ENCODE measurements at regions not wholly inside any gene's neighbourhood (a gene's known extent, or its start where the extent isn't known, plus 50 kb on each side); places are given as distances from the start of the nearest gene placed in this dataset.
"Not testable (repeated sequence)": the region's sequence is repeated elsewhere in the genome, so short reads cannot be mapped to it uniquely, and the experiment has no call there.

DNA sequence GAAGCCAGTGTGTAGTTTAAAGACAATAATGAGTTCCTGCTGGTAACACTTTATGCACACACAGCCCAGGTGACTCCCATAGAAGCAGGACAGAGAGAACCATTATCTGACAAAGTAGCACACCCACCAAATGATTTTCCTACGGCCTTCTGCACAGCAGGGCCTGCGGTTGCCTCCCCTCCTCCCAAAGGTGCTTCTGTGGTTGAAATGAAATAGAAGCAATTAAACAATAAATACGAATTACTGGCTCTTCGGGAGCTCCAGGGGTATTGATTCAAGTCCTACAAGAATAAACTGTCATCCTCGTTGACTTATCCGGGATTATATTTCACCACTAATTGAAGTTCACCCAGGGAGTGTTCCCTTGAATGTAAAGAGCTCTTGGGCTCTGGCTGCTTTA lies 172.1 kb downstream of the ACTR3B start:
- Histone ChIP-seq H3K4me1 (ENCODE audit: low read length) (no peaks in the 10 kb centered on the region), H3K36me3 (replicated peaks; ENCODE audit: low read depth, low read length) (no peaks in the 10 kb centered on the region), H4K20me1 (ENCODE audit: insufficient read depth, low read length) (no peaks in the 10 kb centered on the region), H3K9ac (ENCODE audit: low read length) (no peak overlapping the region), H3K4me2 (ENCODE audit: low read length) (no peak overlapping the region), H3K4me3 (ENCODE audit: low read length) (no peak overlapping the region), H3K27ac (ENCODE audit: low read length) (no peak overlapping the region), H3K79me2 (ENCODE audit: low read length) (no peaks in the 10 kb centered on the region), H3K27me3 (ENCODE audit: low read depth, low read length) (no peaks in the 10 kb centered on the region), H3K9me3 (ENCODE audit: insufficient read depth, low read length) (no peaks in the 10 kb centered on the region), H2AFZ (ENCODE audit: low read depth, low read length) (no peak overlapping the region)
- TF ChIP-seq EZH2phosphoT487 (IDR thresholded peaks at IDR 0.05; ENCODE audit: low read depth) = no peak
- TF ChIP-seq, protein P1, sequence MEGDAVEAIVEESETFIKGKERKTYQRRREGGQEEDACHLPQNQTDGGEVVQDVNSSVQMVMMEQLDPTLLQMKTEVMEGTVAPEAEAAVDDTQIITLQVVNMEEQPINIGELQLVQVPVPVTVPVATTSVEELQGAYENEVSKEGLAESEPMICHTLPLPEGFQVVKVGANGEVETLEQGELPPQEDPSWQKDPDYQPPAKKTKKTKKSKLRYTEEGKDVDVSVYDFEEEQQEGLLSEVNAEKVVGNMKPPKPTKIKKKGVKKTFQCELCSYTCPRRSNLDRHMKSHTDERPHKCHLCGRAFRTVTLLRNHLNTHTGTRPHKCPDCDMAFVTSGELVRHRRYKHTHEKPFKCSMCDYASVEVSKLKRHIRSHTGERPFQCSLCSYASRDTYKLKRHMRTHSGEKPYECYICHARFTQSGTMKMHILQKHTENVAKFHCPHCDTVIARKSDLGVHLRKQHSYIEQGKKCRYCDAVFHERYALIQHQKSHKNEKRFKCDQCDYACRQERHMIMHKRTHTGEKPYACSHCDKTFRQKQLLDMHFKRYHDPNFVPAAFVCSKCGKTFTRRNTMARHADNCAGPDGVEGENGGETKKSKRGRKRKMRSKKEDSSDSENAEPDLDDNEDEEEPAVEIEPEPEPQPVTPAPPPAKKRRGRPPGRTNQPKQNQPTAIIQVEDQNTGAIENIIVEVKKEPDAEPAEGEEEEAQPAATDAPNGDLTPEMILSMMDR (IDR thresholded peaks at IDR 0.05; ENCODE audit: low read depth, low read length) = no peak

DNA sequence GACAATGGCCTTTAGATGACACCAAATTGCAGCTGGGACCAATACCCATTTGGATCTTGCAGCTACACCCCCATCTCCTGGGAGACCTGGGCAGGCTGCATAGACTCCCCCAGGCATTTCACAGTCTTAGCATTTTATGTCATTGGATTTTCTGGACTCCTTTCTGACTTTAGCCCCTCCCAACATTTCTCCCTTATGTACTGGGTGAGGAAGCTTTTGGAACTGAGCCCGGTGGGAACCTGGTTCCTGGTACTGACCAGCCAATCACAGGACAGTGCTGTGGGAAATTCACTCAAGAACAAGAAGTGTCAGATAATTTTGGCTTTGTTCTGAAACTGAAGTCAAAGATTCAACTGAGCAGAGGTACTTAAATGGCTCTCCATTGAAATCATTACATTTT lies 177.7 kb downstream of the ACTR3B start:
- H3K4me2 ChIP-seq (ENCODE audit: low read length) = no peak overlapping the region
- no peak overlapping the region for H3K9ac ChIP-seq (ENCODE audit: low read length)
- no peak overlapping the region for H3K27ac ChIP-seq (ENCODE audit: low read length)
- no peaks in the 10 kb centered on the region for H3K9me3 ChIP-seq (ENCODE audit: insufficient read depth, low read length)
- H3K27me3 ChIP-seq (ENCODE audit: low read depth, low read length) = no peaks in the 10 kb centered on the region
- H4K20me1 ChIP-seq (ENCODE audit: insufficient read depth, low read length) = no peaks in the 10 kb centered on the region
- H3K4me3 ChIP-seq (ENCODE audit: low read length) = no peak overlapping the region
- H3K4me1 ChIP-seq (ENCODE audit: low read length) = no peaks in the 10 kb centered on the region
- no peaks in the 10 kb centered on the region for H3K36me3 ChIP-seq (replicated peaks; ENCODE audit: low read depth, low read length)
- no peaks in the 10 kb centered on the region for H3K79me2 ChIP-seq (ENCODE audit: low read length)
- H2AFZ ChIP-seq (ENCODE audit: low read depth, low read length) = no peak overlapping the region
- TF ChIP-seq, protein P1 (IDR thresholded peaks at IDR 0.05; ENCODE audit: low read depth, low read length) = no peak
- no peak for TF ChIP-seq EZH2phosphoT487 (IDR thresholded peaks at IDR 0.05; ENCODE audit: low read depth)

DNA sequence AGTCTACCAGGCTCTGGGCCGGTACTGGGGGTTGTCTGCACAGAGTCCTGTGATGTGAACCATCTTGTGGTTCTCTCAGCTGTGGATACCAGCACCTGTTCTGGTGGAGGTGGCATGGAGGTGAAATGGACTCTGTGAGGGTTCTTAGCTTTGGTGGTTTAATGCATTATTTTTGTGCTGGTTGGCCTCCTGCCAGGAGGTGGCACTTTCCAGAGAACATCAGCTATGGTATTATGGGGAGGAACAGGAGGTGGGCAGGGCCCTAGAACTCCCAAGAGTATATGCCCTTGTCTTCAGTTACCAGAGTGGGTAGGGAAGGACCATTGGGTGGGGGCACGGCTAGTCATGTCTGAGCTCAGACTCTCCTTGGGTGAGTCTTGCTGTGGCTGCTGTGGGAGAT lies 187.1 kb downstream of the ACTR3B start:
- not testable (repeated sequence) for H3K9ac ChIP-seq (ENCODE audit: low read length); H3K4me2 ChIP-seq (ENCODE audit: low read length); H2AFZ ChIP-seq (ENCODE audit: low read depth, low read length); H3K79me2 ChIP-seq (ENCODE audit: low read length); H3K9me3 ChIP-seq (ENCODE audit: insufficient read depth, low read length); H3K27me3 ChIP-seq (ENCODE audit: low read depth, low read length); H4K20me1 ChIP-seq (ENCODE audit: insufficient read depth, low read length); H3K4me3 ChIP-seq (ENCODE audit: low read length); H3K4me1 ChIP-seq (ENCODE audit: low read length); H3K27ac ChIP-seq (ENCODE audit: low read length); H3K36me3 ChIP-seq (replicated peaks; ENCODE audit: low read depth, low read length)

DNA sequence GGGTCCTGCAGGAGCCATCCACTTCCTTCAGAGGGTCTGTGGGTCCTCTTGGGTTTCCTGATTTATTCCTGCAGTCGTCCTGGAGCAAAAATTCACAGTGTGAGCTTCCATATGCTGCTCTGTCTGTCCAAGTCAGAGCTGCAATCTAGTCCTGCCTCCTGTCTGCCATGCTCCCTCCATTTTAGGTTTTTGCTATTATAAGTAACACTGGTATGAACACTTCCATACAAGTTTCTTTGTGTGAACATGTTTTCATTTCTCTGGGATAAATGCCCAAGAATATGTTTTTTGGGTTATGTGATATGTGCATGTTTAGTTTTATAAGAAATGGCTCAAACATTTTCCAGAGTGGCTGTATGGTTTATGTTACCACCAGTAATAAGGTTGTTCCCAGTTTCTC lies 188.1 kb downstream of the ACTR3B start:
- H3K9me3 ChIP-seq (ENCODE audit: insufficient read depth, low read length) = no peaks in the 10 kb centered on the region
- H4K20me1 ChIP-seq (ENCODE audit: insufficient read depth, low read length) = no peaks in the 10 kb centered on the region
- H3K4me1 ChIP-seq (ENCODE audit: low read length) = no peaks in the 10 kb centered on the region
- H2AFZ ChIP-seq (ENCODE audit: low read depth, low read length) = no peak overlapping the region
- no peak for TF ChIP-seq EZH2phosphoT487 (IDR thresholded peaks at IDR 0.05; ENCODE audit: low read depth)
- TF ChIP-seq, protein P1 (IDR thresholded peaks at IDR 0.05; ENCODE audit: low read depth, low read length) = no peak
- no peaks in the 10 kb centered on the region for H3K27me3 ChIP-seq (ENCODE audit: low read depth, low read length)
- H3K4me3 ChIP-seq (ENCODE audit: low read length) = no peak overlapping the region
- H3K36me3 ChIP-seq (replicated peaks; ENCODE audit: low read depth, low read length) = no peaks in the 10 kb centered on the region
- H3K79me2 ChIP-seq (ENCODE audit: low read length) = no peaks in the 10 kb centered on the region
- no peak overlapping the region for H3K9ac ChIP-seq (ENCODE audit: low read length)
- H3K4me2 ChIP-seq (ENCODE audit: low read length) = no peak overlapping the region
- H3K27ac ChIP-seq (ENCODE audit: low read length) = no peak overlapping the region

DNA sequence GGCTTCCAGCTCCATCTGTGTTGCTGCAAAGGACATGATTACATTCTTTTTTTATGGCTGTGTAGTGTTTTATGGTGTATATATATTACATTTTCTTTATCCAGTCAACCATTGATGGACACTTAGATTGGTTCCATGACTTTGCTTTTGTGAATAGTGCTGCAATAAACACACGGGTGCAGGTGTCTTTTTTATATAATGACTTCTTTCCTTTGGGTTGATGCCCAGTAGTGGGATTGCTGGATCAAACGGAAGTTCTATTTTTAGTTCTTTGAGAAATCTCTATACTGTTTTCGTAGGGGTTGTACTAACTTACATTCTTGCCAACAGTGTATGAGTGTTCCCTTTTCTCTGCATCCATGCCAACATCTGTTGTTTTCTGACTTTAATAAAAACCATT lies 189.7 kb downstream of the ACTR3B start:
- Histone ChIP-seq H3K27me3 (ENCODE audit: low read depth, low read length) (no peaks in the 10 kb centered on the region), H4K20me1 (ENCODE audit: insufficient read depth, low read length) (no peaks in the 10 kb centered on the region), H3K4me2 (ENCODE audit: low read length) (no peak overlapping the region), H3K27ac (ENCODE audit: low read length) (no peak overlapping the region), H3K4me3 (ENCODE audit: low read length) (no peak overlapping the region), H3K79me2 (ENCODE audit: low read length) (no peaks in the 10 kb centered on the region), H3K9me3 (ENCODE audit: insufficient read depth, low read length) (no peaks in the 10 kb centered on the region), H2AFZ (ENCODE audit: low read depth, low read length) (no peak overlapping the region), H3K36me3 (replicated peaks; ENCODE audit: low read depth, low read length) (no peaks in the 10 kb centered on the region), H3K4me1 (ENCODE audit: low read length) (no peaks in the 10 kb centered on the region), H3K9ac (ENCODE audit: low read length) (no peak overlapping the region)
- no peak for TF ChIP-seq EZH2phosphoT487 (IDR thresholded peaks at IDR 0.05; ENCODE audit: low read depth)
- TF ChIP-seq, protein P1 (IDR thresholded peaks at IDR 0.05; ENCODE audit: low read depth, low read length) = no peak
